ENCODE measurements at regions not wholly inside any gene's neighbourhood (a gene's known extent, or its start where the extent isn't known, plus 50 kb on each side); places are given as distances from the start of the nearest gene placed in this dataset.

- no peaks in the 10 kb centered on the region for H3K27me3 ChIP-seq (replicated peaks)
- H3K4me3 ChIP-seq (ENCODE audit: low read depth, low read length), result no peak overlapping the region
- in situ Hi-C loops (cut with HindIII; ENCODE audit: low pct_ligation_motif_present, low sequenced_read_pairs), result no loop called here
- TF ChIP-seq CTCF (IDR thresholded peaks at IDR 0.05; ENCODE audit: low read depth, low read length, missing control alignments), result no peak
- no peak overlapping the region for H3K27ac ChIP-seq
- H3K36me3 ChIP-seq (replicated peaks), result no peaks in the 10 kb centered on the region
- no peak for DNase-seq
Observed at GRCh38 chr7:52260046-52260665, 775.3 kb upstream of the POM121L12 start.

DNA sequence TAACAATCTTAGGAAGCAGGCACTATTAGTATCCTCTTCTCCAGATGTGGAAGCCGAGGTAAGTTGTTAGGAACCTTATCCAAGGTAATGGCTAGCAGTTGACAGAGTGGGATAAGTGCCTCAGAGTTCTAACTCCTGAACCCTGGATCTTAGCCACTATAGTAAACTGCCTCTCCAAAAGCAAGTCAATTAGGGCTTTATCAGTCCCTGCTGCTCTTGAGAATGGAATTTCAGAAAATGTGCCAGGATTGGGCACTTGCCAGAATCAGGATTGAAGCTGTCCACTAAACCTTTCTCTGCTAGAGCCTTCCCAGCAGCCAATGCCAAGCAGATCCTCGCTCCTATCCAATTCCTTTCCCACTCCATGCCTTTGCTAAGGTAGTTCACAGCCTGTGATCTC lies 777.5 kb upstream of the POM121L12 start:
- no peak for TF ChIP-seq CTCF (IDR thresholded peaks at IDR 0.05; ENCODE audit: low read depth, low read length, missing control alignments)
- H3K36me3 ChIP-seq (replicated peaks), result no peaks in the 10 kb centered on the region
- in situ Hi-C loops (cut with HindIII; ENCODE audit: low pct_ligation_motif_present, low sequenced_read_pairs), result no loop called here
- no peak for DNase-seq
- H3K4me3 ChIP-seq (ENCODE audit: low read depth, low read length), result no peak overlapping the region
- H3K27ac ChIP-seq, result no peak overlapping the region
- no peaks in the 10 kb centered on the region for H3K27me3 ChIP-seq (replicated peaks)

- Histone ChIP-seq H3K4me3 (ENCODE audit: low read depth, low read length) (no peak overlapping the region), H3K27ac (no peak overlapping the region), H3K27me3 (replicated peaks) (no peaks in the 10 kb centered on the region), H3K36me3 (replicated peaks) (no peaks in the 10 kb centered on the region)
- no peak for TF ChIP-seq CTCF (IDR thresholded peaks at IDR 0.05; ENCODE audit: low read depth, low read length, missing control alignments)
- in situ Hi-C loops (cut with HindIII; ENCODE audit: low pct_ligation_motif_present, low sequenced_read_pairs), result no loop called here
- no peak for DNase-seq
Observed at GRCh38 chr7:52254396-52255010, 780.9 kb upstream of the POM121L12 start.

- in situ Hi-C loops (cut with HindIII; ENCODE audit: low pct_ligation_motif_present, low sequenced_read_pairs), result no loop called here
Observed at GRCh38 chr7:52253953-52254352, 781.5 kb upstream of the POM121L12 start.

DNA sequence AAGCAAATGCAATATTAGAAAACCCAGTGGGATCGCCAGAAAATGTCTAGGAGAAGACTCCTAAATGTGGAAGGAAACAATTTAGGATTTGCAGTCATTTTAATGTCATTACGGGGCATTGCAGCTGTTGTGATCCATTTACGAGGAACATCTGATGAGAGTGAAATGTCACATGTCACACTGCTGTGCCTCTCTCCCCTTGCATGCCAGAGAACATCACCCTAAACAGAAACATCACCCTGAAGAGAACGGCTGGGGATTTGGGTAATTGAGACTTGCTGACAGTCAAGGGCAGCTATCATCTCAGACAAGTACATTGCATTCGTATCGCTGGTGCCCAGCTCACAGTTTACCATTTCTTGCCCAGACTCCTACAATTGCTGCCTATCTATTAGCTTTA lies 785.7 kb upstream of the POM121L12 start:
- TF ChIP-seq CTCF (IDR thresholded peaks at IDR 0.05; ENCODE audit: low read depth, low read length, missing control alignments), result no peak
- Histone ChIP-seq H3K27me3 (replicated peaks) (no peaks in the 10 kb centered on the region), H3K36me3 (replicated peaks) (no peaks in the 10 kb centered on the region), H3K27ac (no peak overlapping the region), H3K4me3 (ENCODE audit: low read depth, low read length) (no peak overlapping the region)
- DNase-seq, result no peak
- in situ Hi-C loops (cut with HindIII; ENCODE audit: low pct_ligation_motif_present, low sequenced_read_pairs), result no loop called here

More at GRCh38 chr7:52253953-52254352, 781.5 kb upstream of the POM121L12 start:
- Histone ChIP-seq H3K4me3 (ENCODE audit: low read depth, low read length) (no peak overlapping the region), H3K36me3 (replicated peaks) (no peaks in the 10 kb centered on the region), H3K27me3 (replicated peaks) (no peaks in the 10 kb centered on the region), H3K27ac (no peak overlapping the region)
- DNase-seq, result no peak
- no peak for TF ChIP-seq CTCF (IDR thresholded peaks at IDR 0.05; ENCODE audit: low read depth, low read length, missing control alignments)

- Histone ChIP-seq H3K4me3 (ENCODE audit: low read depth, low read length) (no peak overlapping the region), H3K27ac (no peak overlapping the region), H3K36me3 (replicated peaks) (no peaks in the 10 kb centered on the region), H3K27me3 (replicated peaks) (no peaks in the 10 kb centered on the region)
- in situ Hi-C loops (cut with HindIII; ENCODE audit: low pct_ligation_motif_present, low sequenced_read_pairs), result no loop called here
- DNase-seq, result no peak
- no peak for TF ChIP-seq CTCF (IDR thresholded peaks at IDR 0.05; ENCODE audit: low read depth, low read length, missing control alignments)
Observed at GRCh38 chr7:52247518-52247917, 787.9 kb upstream of the POM121L12 start.

Data from brain microvascular endothelial cell (primary cell).